Ammon's horn (tissue), 1 donor: ENCODE measurements at regions not wholly inside any gene's neighbourhood (a gene's known extent, or its start where the extent isn't known, plus 50 kb on each side); places are given as distances from the start of the nearest gene placed in this dataset.

Experiments used
- DNase-seq: peaks from one replicate; pipeline ENCODE4 v3.0.0-alpha.2; 2016; ENCODE audit warnings: low spot score

- no peak for DNase-seq
These were observed 108.9 kb downstream of the RBFOX3 start for GRCh38 chr17:79501910-79502309.

DNA sequence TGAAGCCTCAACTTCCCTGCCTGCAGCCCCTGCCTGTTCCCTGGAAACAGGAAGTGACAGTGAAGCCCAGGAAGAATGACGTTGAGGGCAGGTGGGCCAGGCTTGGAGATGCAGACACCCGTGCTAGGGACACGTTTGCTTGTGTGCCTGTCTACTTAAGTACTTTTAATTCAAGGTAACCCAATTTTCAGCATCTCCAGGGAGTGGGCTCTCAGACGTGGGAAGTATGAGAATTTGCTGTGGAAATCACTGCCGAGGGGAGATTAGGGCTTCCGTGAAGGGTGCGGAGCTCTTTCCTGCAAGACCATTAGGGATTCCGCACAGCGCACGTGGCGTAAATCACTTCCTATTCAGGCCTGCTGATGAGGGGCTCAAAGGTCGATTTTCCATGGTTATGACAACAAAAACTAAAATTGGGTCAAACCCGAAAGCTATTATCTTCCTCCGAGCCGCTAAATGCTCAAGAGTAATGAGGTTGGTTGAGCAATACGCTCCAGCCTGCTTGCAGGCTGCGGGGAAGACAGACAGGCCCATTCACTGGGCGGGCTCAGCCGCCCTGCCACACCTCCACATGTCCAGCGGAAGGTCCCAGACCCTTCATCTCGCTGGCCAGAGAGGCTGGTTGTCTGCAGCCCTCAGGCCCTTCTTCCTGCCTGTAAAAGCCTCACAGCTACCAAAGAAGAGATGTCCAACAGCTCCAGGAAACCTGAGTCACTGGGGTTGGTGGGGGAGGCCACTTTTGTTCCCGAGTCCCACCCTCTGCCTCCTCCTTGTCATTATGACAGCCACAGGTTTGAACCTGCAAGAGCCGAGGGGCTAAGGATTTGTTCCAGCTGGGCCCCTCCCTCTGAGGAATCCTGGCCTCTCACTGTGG lies 109.9 kb downstream of the RBFOX3 start:
- DNase-seq = no peak

DNA sequence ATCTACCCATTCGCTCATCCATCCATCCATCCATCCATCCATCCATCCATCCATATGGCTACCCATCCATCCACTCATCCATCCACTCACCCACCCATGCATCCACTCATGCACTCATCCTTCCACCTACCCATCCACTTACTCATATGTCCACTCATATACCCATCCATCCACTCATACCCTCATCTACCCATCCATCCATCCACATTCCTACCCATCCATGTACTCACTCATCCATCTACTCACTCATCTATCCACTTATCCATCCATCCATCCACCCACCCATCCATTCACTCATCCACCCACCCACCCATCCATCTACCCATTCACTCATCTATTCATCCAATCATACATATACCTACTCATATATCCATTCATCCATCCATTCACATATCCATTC lies 112.0 kb downstream of the RBFOX3 start:
- no peak for DNase-seq

DNA sequence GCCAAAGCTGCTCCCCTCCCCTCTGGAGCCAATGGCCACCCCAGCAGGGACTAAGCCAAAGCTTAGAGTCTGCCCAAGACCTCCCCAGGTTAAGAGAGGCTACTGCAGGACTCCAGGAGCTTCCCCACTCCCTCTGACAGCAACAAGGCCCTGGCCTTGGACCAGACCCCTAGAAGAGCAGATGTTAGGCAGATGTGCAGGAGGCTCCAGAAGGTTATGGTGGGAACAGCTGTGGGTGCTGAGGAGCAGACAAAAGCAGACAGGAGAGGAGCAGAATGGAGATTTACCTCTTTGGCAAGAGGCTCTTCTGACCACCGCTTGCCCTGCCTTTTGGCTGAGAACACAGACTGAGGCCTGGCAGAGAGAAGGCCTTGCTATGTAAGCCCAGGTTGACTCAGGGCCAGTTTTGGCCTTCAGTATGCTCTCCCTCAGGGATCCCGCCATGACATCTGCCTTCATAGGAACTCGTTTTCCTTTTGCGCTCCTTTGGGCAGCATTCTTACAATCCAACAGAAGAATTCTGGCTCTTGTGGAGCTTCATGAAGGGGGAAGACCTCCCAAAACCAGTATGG lies 113.0 kb downstream of the RBFOX3 start:
- DNase-seq = no peak

- no peak for DNase-seq
These were observed 114.3 kb downstream of the RBFOX3 start for GRCh38 chr17:79496422-79497005.

GRCh38 chr17:79495665-79496064 lies 115.2 kb downstream of the RBFOX3 start:
- no peak for DNase-seq

- DNase-seq = no peak
These were observed 119.8 kb downstream of the RBFOX3 start for GRCh38 chr17:79491006-79491405.

DNA sequence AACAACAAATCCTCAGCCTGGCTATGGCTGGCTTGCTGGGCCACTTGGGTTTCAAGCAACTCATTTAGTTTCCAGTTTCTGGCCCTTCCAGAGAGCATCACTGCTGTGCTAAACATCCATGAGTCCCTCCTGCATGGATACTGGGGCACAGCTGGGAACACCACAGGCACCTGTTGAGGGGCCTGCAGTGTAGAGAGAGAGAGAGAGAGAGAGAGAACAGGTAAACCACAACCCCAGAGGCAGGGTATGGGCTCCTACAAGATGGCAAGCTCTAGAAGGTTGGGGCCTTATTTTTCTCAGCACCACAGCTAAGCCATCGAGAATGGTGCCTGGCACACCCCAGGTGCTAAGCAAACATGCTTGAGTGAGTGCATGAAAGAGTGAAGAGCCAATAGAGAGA lies 120.3 kb downstream of the RBFOX3 start:
- no peak for DNase-seq

GRCh38 chr17:79487149-79487548 lies 123.7 kb downstream of the RBFOX3 start:
- DNase-seq = no peak

- no peak for DNase-seq
These were observed 124.9 kb downstream of the RBFOX3 start for GRCh38 chr17:79485991-79486390.

- DNase-seq = no peak
These were observed 125.3 kb downstream of the RBFOX3 start for GRCh38 chr17:79485419-79485985.

DNA sequence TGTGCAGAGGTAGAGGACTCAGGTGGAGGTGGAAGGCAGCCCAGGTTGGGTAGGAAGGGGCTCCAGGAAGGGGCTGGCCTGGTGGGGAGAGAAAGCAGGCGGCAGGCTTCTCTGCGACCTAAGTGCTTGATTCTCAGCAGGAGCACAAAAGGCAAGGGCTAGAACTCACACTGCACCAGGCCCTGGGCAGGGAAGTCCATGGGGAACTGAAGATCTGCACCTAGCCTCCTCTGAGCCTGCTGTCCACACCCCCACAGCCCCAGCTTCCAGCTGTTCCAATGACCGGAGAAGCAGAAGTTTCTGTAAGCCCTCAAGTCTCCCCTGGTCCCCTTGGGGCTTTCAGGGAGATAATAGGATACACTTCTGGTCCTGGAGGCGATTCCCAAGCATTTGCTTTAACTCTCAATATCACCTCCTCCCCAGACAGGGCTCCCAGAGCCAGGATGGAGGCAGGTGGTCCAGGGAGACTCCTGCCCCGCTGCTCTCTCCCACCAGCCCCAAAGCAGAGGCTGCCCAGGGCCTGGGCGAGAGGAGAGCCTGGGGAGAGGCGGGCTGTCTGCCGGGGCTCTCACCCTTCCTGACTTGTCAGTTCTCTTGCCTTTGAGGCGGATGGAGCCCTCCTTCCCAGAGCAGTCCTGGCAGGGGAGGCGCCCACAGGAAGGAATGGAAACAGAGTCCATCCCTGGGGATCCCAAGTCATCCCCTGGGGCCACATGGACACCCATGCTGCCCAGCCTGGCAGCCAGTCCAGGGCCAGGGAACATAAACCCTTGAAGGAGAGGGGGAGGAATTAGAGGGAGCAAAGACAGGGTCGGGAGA lies 126.0 kb downstream of the RBFOX3 start:
- no peak for DNase-seq

GRCh38 chr17:79483842-79484241 lies 127.0 kb downstream of the RBFOX3 start:
- DNase-seq = no peak

GRCh38 chr17:79482727-79483521 lies 127.9 kb downstream of the RBFOX3 start:
- DNase-seq = no peak

DNA sequence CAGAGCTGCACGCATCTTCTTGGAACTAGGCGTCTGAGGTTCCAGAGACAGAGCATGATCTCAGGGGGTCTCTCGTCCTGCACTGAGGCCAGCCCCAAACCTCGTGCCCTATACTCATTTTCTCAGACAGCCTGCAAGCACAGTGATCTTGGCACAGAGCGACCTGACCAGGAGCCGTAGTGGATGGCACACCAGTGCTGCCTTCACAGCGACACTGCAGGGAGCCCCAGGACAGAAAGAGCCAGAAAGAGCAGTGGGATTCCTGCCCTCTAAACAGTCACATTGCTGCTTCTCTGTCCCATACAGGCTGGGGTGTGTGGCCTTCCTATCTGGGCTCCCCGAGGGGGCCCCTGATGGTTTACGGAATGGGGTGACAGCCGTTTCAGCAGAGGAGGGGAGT lies 131.0 kb downstream of the RBFOX3 start:
- DNase-seq = no peak

DNA sequence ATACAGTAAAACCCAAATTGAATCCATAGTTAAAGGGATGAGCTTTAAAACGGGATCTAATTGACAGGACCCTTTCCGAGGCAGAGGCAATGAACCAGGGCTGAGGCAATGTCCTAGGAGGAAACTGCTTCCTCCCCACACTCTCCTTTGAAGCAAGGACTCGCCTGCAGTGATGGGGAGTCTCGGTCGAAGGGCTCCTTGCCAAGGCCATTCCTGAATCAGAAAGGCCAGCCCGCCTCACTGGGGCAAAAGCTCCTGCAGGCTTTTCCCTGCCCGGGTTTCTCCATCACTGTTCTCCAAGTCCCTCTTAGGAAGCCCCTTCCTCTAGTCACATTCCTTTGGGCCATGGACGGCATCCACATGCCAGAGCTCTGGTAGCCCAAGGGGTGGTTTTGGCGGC lies 132.0 kb downstream of the RBFOX3 start:
- no peak for DNase-seq

- DNase-seq = peak; percentile 49
These were observed 132.8 kb downstream of the RBFOX3 start for GRCh38 chr17:79478051-79478461.

- no peak for DNase-seq
These were observed 134.7 kb downstream of the RBFOX3 start for GRCh38 chr17:79476074-79476652.

DNA sequence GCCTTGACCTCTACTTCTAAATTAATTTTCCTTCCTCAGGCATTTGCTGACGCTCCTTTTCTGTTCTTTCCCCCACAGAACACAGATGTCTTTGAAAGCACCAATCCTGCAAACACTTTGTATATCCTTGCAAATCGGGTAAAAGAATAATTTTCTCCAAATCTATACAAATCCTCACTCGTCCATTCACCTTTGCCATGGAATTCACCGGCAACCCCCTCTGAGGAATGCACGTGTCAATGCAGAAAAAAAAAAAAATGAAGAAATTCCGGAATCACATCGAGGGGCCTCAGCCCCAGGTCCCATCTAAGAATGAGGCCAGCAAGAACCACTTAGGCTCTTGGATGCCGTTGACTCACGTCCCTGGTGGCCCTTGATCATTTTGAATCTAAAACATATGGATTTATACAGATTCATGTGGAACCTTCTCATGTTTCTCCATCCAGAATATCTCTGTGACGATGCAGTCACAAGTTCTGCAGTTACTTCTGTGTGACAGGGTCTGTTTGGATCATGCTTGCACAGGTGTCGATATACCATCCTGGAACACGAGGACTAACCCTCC lies 136.9 kb downstream of the RBFOX3 start:
- DNase-seq = no peak

- no peak for DNase-seq
These were observed 137.6 kb downstream of the RBFOX3 start for GRCh38 chr17:79473111-79473875.
